ENCODE measurements at regions not wholly inside any gene's neighbourhood (a gene's known extent, or its start where the extent isn't known, plus 50 kb on each side); places are given as distances from the start of the nearest gene placed in this dataset.

DNA sequence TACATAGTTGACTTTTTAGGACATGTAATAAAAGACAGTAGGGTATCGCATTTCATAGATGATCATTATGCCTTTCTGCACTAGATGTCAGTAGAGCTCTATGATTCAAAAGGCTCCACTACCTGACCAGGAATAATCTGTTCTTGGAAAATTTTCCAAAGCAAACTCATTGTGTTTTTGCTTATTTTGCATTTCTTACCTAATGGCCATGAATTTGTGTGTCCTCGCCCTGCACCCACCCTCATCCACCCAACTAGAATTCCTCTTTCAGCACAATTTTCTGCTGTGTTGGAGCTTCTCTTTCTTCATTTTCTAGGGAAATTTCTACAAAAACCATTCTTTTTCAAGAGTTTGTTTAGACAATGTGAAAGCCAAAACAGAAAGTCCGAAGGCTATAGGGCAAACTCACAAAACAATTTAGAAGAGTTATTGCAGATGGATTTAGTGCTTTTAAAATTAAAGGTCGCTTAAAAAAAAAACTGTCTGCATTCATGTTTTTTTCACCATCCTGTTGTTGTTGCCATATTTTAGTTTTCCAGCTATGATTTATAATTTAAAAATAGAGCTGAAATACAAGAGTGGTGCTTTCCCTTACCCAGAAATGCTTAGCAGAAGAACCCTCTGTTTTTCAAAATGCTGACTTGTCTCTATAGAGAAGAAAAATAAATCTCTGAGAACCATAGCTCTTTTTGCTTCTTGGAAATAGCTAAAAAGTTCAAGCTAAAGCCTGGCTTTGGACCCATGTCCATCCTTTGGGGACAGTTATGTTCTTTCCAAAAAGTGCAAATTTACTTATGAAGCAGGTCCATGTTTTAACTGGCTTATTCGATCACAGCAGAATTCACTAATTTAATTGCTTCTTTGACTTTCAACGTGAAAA is 183.7 kb downstream of the SPATA18 start:
- DNase-seq, result peak; percentile 64

DNA sequence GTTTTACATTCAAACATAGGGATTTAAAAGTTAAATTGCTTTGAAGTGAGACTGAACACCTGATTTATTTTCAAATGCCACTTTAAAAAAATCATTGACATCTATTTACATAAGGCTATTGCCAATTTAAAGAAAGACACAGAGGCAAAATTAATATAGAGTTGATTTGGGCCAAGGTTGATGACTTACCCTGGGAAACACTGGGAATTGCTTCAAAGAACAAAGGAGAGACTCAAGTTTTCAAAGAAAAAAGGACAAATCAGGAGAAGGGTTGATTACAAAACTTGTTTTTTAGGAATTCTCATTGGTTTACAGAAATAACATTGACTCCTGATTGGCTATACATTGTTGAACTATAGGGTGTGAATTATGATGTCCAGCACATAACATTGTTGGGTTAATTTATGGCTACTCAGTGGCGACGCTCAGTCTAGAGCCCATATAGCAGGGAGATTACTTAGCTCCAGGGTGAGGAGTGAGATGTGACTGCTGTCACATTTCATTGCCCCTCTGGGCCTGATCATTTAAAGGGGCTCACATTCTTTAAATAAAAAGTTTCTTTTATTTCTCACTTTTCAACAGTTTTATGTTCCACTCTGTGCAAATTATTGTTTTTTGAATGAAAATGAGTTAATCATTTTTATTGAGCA is 184.6 kb downstream of the SPATA18 start:
- no peak for DNase-seq

DNA sequence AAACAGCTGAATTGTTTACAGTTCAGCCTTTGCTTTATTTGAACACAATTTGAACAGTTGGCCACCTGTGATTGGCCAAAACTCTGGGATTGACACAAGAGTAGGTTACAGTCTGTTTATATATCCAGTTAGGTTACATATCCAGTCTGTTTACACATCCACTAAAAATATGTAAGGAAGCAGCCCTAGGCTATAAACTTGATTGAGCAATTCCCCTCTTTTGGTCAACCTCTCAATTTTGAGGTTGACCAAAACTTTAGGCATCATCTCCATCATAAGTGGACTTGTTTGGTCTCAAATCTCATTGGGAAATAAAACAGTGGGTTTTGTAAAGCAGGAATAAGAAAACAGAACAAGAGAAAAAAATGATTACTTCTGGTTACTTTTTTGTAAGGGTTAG is 190.8 kb downstream of the SPATA18 start:
- no peak for DNase-seq

DNA sequence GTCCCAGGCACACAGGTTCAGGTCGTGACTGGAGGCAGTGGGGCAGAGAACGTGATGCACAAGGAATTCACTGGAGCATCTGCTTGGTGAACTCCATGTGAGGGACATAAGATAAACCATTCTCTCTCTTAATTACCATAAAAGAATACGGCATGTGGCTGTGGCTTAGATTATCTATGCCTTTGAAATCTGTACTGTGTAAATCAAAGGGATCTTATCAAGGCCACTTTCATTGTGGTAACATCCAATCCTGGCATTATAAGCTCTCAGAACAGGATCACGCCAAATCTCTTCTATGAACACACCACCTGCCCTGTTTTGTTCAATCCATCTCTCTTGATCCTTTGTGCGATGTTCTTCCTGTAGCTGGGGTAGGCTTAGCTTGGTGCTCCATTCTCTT is 192.3 kb downstream of the SPATA18 start:
- no peak for DNase-seq

DNA sequence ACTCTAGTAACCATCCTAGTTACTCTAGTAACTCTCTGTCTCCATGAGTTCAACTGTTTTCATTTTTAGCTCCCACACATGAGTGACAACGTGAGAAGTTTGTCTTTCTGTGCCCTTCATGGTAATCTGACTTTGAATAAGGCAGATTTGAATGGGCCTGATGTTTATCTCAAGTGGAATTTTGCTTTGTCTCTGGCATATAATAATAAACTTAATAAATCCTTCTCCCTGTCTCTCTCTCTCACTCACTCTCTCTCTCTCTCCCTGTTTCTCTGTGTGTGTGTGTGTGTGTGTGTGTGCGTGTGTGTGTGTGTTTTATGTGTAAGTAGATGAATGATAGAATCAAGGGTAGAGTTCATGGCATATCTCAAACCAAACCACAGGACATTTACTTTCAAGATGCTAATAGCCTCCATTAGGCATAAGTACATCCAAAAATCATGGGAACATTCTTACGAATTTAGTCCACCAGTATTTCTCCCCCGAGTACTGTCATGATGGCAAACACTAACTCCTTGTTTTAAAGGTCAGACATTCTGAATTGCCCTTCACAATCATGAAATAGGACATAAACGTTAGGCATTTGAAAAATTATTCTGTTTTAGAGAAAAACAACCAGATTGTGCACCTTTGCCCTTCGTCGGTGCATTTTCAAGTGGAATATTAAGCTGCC is 193.1 kb downstream of the SPATA18 start:
- DNase-seq, result no peak

DNA sequence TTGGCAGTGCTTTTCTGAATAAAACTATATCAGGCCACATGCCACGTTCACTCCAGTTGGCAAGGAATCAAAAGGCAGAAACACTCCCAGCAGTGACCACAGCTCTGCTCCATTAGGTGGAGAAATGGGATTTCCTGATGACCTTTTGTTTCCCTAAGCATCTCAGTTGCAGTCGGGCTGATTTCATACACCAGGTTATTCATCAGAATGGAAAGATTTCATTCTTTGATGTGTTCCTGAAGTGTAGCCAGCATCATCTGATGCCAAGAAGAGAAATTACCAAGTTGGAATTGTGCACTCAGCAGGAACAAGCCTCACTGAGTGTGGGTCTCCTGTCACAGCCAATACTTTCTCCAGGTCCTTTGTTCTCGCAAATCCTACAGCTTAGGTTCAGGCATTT is 193.7 kb downstream of the SPATA18 start:
- DNase-seq, result no peak

DNA sequence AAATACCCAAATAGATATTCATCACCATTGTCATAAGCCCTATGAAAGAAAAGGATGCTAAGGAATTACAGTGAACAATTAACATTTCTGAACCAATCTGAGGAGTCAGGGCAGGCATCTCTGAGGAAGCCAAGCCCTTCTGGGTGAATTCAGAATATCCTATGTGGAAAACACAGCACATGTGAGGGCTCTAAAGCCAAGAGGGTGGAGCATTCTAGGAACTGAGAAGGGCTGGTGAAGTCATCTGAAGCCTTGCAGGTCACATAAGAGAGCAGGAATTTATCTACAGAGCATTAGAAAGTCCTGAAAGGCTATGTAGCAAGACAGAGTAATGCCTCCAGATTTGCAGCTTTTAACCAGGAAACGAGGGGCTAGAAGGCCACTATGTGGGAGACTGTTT is 195.7 kb downstream of the SPATA18 start:
- no peak for DNase-seq

DNA sequence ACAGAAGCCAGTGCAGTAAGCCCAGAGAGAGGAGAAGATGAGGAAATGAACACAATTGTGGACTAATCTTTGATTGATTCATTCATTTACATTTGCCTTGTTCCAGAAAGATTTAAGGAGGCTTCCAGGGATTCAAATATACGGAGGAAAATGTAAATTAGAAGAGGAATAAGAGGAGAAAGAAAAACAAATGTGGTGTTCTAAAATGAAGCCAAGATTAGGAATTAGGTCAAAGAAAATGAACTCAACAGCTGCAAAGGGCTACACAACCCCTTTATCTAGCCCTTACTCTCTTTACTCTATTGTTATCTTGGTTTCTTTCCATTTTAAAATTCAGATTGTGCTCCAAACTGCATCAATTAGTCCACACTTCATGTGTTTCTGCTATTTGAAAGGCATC is 196.8 kb downstream of the SPATA18 start:
- DNase-seq, result no peak

DNA sequence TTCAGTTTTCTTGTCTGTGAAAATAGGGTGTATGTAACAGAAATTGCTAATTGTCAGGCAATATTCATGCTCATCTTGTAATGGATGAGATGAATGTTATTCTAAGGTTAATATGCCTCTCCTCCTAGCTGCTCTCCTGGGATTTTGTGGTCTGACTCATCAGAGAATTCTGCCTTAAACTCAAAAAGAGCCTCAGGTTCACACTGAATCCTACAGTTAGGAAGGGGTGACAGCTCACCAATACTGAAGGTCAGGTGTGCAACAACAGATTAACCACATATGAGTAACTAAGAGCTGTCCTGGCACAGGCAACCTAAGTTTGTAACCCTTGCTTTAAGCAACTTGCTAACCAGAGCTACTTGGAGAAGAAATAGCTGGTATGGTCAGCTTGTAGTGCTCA is 197.7 kb downstream of the SPATA18 start:
- no peak for DNase-seq

DNA sequence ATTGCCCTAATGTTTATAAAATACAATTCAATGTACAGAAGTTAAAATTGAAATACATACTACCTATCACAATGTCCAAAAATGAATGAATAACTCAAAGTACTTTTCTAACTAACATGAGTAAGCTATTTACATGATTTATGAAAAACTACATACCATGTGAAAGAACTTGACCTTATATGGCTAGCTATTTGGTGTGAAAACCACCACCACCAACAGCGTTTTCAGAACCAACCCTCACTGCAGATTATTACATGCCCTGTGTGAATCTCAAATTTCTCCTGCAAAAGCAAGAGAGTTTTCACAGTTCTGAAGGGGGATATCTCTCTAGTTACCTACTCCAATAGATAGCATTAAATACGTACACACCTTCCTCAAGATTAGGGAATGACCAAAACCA is 198.5 kb downstream of the SPATA18 start:
- DNase-seq, result no peak

DNA sequence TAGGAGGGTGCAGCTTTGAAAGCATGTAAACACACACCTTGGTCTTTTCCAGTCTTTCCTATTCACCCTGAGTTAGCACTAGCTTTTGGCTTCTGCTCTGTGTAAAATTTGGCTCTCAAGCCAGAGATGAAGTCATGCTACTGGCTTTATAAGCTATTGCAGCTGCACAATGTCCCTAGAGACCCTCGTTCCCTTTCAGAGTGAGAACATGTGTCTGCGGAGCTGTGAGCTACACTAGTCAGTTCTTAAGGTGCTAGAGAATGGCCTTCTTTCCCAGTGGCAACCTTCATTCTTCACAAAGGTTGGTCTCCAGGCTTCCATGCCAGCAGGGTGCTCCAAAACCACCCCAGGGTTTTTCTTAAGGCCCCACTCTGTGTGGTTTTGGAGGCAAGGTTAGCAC is 199.1 kb downstream of the SPATA18 start:
- peak; percentile 78 for DNase-seq

DNA sequence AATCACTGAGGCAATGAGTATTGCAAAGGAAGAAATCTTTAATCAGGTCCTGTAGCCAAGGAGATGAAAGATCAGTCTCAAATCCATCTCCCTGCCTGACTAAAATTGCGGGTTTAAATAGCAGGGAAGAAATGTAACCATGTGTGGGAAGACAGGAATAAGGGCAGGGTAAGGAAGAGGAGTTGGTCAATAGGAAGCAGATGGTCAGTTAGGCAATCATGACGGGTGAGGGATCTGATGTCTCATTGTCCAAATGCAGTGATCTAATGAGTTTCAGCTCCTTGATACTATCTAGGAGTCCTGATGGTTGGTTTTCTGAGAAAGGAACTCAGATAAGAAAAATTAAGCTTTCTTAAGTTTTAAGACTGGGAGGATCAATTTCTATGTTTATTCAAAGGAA is 200.8 kb downstream of the SPATA18 start:
- DNase-seq, result no peak

DNA sequence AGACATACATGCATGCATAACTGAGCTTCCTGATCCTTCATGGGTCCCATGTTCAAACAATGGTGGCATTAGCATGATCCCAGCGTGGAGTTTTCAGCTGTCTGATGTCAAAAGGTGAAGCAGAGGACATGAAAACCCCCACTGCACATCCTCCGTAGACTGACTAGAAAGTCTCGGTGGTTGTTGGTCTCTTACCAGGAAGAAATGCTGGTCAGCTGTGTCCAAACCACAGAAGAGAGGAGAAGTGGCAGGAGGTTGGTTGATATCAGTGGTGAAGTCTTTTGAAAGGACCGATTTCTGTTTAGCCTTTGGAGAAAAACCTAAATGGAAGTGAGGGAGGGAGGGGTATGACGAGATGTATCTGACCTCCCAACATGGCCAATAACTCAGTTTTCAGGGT is 201.9 kb downstream of the SPATA18 start:
- DNase-seq, result no peak

DNA sequence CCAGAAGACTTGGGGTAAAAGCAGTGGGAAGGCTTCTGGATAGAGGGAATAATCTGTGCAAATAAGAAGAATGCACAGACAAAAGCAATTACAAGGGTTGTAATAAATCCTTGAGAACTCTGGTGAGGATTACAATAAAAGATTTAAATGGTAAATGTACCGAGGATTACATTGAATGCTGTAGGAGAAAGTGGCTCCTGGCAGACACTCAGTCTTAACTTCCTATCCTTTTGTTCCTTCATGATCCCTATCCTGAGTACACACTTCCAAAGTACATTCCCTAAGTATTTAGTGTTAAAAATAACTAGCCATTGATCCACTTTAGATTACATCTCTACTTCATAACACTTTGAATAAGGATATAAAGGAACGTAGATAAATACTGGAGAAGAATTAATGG is 205.4 kb downstream of the SPATA18 start:
- DNase-seq, result no peak

DNA sequence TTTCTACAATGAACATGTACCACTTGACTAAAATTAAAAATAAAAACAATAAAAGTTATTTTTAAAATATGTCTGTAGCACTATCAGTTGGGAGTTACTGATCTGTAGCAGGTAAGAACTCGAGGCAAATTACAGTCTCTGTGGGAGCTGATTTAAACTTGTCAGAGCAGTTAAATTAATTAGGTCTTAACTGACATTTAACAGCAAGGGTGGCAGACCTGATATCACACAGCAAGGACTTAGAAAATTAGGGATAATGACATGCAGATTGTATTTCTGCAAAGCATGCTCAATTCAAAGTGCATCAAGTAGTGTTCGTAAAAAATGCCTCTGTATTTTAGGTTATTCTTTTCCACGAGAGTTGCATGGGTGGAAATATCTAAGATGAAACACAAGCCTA is 208.9 kb downstream of the SPATA18 start:
- DNase-seq, result no peak

DNA sequence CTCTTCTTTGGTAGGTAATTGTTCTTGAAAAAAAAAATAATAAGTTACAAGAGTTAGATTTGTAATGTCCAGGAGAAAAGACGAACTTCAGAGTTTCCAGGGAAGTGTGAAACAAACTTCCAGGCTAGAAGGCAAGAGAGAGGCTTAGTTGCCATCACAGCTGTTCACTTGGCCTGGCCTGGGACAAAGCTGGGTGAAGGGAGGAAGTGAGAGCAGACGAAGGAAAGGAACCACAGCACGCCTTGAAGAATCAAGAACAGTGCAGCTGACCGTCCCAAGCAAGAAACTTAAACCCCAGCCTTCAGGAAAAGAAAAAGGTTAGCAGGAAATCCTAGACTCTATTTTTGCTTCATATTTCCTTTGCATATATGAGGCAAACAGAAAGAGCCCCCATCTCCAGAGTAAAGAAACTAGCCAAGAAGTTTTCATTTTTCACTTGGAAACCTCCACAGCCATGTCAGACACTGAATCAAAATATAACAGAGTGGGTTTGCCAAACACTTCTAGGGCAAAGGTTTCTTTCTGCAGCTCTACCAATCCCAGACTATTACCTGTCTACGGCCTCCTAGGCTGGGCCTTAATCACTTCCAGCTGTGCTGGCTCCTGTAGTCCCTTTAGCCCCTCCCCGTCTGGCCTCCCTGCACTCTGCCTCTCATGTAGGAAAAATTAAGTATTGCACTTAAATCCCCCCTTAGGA is 209.6 kb downstream of the SPATA18 start:
- no peak for DNase-seq

DNA sequence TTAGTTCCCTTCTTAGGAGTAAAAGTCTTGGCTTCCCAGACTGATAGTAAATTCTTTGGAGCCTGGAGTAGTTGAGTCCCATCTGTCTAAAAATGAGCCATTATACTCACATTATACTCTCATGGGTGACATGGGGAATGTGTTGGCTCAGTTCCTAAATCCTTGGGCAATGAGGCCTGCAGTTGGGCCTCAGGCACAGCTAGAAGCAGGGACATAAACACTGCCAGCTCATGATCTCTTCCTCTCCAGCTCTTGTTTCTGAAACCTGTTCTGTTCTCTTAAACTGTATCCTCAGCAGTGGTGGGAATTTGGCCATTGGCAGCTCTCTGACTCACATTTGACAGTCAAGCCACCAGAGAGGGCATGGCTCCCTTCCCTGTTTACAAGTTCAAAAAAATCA is 212.5 kb downstream of the SPATA18 start:
- peak; percentile 58 for DNase-seq

DNA sequence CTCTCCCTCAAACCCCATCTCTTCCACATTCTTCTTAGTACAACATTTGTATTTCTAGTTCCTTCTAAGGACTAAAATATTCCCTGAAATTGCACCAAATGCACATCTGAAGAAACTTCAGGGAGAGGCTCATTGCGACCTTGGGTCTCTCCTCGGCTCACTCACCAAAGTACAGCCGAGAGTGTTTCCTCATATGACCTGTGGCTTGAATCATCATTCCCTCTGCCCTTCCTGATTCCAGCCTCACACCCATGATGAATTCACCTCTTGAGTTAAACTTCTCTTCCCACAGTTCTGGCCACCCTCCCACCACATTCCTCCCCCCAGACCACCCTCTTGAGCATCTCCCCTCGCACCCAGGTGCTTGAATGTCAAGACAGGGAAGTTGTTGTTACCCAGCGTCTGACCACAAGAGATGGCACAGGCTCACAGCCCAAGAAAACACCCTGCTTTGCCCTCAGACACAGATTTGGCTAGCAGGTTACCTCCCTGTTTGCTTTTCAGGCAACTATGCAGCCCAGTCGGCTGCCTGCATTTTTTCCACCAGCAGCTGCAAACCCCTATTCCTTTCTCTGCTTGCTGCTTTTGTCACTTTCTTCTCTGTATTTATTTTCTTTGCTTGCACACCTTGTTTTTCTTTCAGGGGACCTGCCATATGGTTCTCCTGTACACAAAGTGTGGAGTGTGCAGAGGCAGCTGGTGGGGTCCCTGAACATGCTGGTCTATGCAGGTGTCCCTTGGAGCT is 214.8 kb downstream of the SPATA18 start:
- DNase-seq, result peak; percentile 81

DNA sequence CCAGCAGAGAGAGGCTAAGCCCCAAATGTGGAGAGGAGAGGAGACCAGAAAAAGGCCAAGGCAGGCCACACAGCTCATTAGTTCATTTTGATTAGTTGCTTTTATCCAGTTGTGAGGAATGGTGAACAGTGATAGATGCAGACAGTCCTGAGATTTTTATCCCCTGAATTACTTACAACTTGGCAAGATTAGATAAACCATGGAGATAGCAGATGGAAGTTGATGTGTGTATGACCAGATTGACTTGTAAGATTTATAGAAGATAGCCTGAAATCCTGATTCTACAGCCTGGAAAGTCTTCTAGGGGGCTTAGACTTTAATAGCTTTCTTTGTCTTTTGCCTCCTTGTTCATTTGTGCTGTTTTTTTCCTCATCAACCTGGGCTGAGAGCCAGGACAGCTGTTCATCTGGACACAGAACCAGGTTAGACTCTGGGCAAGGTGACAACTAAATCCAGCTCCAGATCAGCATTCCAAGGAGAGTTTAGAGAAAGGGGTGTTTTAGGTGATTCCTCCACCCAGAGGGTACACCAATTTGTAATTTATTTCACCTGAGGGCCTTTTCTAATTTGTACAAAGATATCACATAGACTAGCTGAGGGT is 215.5 kb downstream of the SPATA18 start:
- DNase-seq, result peak; percentile 81

DNA sequence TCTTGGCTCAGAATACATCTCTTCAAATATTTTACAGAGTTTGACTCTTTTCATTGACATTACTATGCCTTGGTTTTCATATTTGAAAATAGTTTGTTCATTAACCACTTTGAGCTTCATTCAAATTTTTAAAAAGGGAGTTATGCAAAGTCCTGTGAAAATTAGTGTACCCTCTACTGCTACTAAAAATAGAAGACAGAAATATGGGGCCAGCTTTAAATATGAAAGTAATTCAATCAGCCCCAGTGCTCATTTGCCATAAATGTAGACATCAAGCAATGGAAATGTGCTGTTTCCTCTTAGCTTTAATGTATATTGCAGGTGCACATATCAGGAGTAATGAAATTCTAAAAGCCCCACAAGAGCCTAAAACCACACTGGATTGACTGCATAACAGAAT is 218.7 kb downstream of the SPATA18 start:
- no peak for DNase-seq

DNA sequence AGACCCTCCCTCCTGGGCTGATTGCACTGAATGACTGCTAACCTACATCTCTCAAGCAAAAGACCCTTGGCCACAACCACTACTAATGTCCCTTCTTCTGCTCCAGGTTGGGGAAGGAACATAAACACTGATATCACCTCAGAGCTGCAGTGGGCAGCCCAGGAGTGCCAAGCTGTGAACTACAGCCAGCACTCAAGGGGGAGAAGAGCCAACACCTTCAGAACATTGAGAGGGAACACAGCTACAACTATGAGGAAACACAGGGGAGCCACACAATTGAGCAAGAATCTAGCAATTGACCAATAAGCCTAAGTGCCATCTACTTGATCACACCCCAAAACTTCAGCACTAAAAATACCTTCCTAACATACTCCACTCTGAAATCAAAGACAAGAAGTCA is 222.8 kb downstream of the SPATA18 start:
- DNase-seq, result no peak

DNA sequence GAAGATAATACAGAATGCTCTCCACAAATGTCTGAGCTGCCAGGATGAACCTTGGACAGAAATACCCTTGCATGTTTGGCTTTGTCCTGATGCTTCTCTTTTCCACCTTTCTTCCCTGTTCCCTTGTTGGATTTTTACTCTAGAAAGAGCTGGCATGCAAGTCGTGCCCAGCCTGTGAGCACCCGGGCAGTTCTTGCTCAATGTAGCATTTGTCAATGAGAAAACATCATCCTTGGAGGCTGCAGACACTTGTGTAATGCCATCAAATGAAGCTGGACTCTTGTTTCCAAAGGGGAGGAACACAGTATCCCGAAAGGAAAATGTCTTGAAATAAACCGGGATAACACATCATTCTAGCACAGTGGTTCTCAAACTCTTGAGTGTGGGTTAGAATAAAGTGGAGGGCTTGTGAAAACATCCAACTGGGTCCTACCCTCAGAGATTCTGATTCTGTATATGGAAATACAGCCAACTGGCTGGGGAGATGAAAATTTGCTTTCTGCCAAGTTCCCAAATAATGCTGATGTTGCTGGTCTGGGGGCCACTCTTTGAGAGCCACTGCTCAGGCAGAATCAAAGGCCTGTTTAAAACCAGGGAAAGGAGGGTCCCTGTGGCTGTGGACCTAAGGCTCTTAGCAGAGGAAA is 237.2 kb downstream of the SPATA18 start:
- DNase-seq, result no peak

All from NCI-H2171 treated with DMSO at 0.1 percent for 48 hours (cell line).